ENCODE measurements at regions not wholly inside any gene's neighbourhood (a gene's known extent, or its start where the extent isn't known, plus 50 kb on each side); places are given as distances from the start of the nearest gene placed in this dataset.
A peak's percentile ranks its signal among the peaks of the same experiment; 100 is the strongest.

DNA sequence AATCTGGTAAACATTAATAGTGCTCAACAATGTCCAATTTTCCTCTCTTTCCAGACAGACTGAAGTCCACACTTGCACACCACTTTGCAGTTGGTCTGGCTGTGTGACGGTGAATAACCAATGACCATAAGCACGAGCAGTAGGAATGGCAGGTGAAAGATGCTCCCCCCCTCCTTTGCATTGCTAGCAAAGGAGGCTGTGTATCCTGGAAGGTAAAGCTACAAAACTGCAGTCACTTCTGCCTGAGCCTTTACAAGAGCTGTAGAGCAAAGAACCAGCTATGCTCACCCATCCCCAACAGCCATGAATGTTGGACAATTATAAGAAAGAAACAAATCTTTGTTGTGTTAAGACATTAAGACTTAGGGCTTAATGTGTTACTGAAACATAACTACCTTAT, 178.0 kb downstream of the IPMK start:
- no peaks in the 10 kb centered on the region for H3K27me3 Mint-ChIP-seq (ENCODE audit: insufficient read depth, unreplicated experiment)

DNA sequence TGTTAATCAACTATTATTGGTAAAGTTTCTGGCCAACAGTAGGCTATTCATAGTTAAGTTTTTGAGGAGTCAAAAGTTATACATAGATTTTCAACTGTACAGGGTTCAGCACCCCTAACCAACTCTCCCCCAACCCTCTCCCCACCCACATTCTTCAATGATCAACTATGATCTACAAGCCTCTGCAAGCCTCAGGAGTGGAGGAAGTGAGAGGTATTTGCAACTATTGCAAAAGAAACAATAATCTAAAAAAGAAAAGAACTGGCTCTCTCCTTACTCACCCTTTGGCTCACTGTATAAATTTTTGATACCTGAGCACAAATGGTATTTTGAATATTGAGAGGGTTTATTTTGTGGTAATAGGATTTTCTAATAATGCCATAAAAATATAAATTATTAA, 179.8 kb downstream of the IPMK start:
- Mint-ChIP-seq H3K9me3 (ENCODE audit: unreplicated experiment) (no peaks in the 10 kb centered on the region), H3K27ac (ENCODE audit: low read depth, unreplicated experiment) (no peak overlapping the region), H3K36me3 (ENCODE audit: insufficient read depth, unreplicated experiment) (no peaks in the 10 kb centered on the region), H3K4me1 (ENCODE audit: insufficient read depth, unreplicated experiment) (peaks cover 6% of the 10 kb centered on the region), H3K4me3 (ENCODE audit: unreplicated experiment) (no peak overlapping the region), H3K27me3 (ENCODE audit: insufficient read depth, unreplicated experiment) (no peaks in the 10 kb centered on the region)
- peak; percentile 3 for DNase-seq (ENCODE audit: unreplicated experiment)
- ChIA-PET POLR2A (no interaction called here), CTCF (no interaction called here)
- no TSS peak for BruUV-seq (replicated peaks)
- intact Hi-C loops (cut with micrococcal nuclease), result no loop called here
- TF ChIP-seq, protein P1, sequence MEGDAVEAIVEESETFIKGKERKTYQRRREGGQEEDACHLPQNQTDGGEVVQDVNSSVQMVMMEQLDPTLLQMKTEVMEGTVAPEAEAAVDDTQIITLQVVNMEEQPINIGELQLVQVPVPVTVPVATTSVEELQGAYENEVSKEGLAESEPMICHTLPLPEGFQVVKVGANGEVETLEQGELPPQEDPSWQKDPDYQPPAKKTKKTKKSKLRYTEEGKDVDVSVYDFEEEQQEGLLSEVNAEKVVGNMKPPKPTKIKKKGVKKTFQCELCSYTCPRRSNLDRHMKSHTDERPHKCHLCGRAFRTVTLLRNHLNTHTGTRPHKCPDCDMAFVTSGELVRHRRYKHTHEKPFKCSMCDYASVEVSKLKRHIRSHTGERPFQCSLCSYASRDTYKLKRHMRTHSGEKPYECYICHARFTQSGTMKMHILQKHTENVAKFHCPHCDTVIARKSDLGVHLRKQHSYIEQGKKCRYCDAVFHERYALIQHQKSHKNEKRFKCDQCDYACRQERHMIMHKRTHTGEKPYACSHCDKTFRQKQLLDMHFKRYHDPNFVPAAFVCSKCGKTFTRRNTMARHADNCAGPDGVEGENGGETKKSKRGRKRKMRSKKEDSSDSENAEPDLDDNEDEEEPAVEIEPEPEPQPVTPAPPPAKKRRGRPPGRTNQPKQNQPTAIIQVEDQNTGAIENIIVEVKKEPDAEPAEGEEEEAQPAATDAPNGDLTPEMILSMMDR (IDR thresholded peaks at IDR 0.05; ENCODE audit: unreplicated experiment), result no peak

More for the DNA sequence above, 178.0 kb downstream of the IPMK start:
- Mint-ChIP-seq H3K9me3 (ENCODE audit: unreplicated experiment) (no peaks in the 10 kb centered on the region), H3K36me3 (ENCODE audit: insufficient read depth, unreplicated experiment) (no peaks in the 10 kb centered on the region), H3K4me1 (ENCODE audit: insufficient read depth, unreplicated experiment) (peaks cover 6% of the 10 kb centered on the region), H3K27ac (ENCODE audit: low read depth, unreplicated experiment) (no peak overlapping the region), H3K4me3 (ENCODE audit: unreplicated experiment) (no peak overlapping the region)
- intact Hi-C loops (cut with micrococcal nuclease), result no loop called here
- no peak for DNase-seq (ENCODE audit: unreplicated experiment)
- CTCF ChIA-PET, result interaction anchor here (0.7 kb wide), 1 partner anchor 238 kb away, joined by 3 read pairs; no protein-coding TSS in a partner anchor
- no TSS peak for BruUV-seq (replicated peaks)
- TF ChIP-seq, protein P1 (IDR thresholded peaks at IDR 0.05; ENCODE audit: unreplicated experiment), result no peak
- POLR2A ChIA-PET, result no interaction called here

DNA sequence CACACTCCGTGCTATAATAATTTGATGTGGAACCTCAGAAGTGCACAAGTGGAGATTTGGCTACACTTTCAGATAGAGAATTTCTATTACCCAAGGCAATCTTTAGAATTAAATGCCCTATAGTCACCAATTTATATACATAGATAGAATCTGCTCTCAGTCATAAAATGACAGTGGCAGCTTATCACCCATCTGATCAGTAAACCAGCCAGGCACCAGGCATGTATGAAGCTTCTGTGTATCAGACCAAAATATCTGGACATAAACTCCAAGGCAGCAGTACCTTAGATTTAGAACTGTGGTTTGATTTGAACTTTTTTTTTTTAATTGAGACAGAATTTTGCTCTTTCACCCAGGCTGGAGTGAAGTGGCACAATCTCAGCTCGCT, 180.9 kb downstream of the IPMK start:
- no TSS peak for BruUV-seq (replicated peaks)
- DNase-seq (ENCODE audit: unreplicated experiment), result no peak
- TF ChIP-seq, protein P1 (IDR thresholded peaks at IDR 0.05; ENCODE audit: unreplicated experiment), result no peak
- intact Hi-C loops (cut with micrococcal nuclease), result no loop called here
- Mint-ChIP-seq H3K4me1 (ENCODE audit: insufficient read depth, unreplicated experiment) (peaks cover 6% of the 10 kb centered on the region), H3K27me3 (ENCODE audit: insufficient read depth, unreplicated experiment) (no peaks in the 10 kb centered on the region), H3K36me3 (ENCODE audit: insufficient read depth, unreplicated experiment) (no peaks in the 10 kb centered on the region), H3K27ac (ENCODE audit: low read depth, unreplicated experiment) (no peak overlapping the region), H3K9me3 (ENCODE audit: unreplicated experiment) (no peaks in the 10 kb centered on the region), H3K4me3 (ENCODE audit: unreplicated experiment) (no peak overlapping the region)
- ChIA-PET POLR2A (no interaction called here), CTCF (no interaction called here)

DNA sequence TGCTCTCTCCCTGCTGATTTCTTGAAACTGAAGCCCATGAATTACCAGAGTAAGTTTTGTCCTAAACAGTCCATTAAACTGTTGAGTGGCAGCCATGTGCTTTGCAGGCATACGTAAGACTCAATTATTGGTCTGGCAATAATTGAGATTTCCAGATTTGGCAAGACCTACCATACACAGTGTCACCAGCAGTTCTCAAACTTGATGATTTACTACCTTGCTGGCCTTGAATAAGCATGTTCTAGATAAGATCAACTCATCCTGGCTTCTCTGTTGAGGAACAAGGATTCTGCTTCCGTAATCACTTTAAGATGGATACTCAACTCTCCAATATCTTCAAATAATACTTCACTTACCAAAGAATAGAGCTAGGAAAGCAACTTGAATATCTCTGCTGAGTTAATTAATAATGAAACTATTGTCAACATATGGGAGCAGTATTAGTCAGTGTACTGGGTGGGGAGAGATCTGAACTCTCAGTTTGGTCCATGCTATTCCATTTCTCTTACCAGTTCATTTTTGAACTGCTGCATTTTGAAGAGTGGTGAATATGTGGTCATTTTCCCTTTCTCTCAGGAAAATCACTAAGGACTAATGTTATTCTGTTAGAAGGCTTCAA, 181.4 kb downstream of the IPMK start:
- Mint-ChIP-seq H3K27me3 (ENCODE audit: insufficient read depth, unreplicated experiment) (no peaks in the 10 kb centered on the region), H3K9me3 (ENCODE audit: unreplicated experiment) (no peaks in the 10 kb centered on the region), H3K36me3 (ENCODE audit: insufficient read depth, unreplicated experiment) (no peaks in the 10 kb centered on the region), H3K27ac (ENCODE audit: low read depth, unreplicated experiment) (no peak overlapping the region), H3K4me1 (ENCODE audit: insufficient read depth, unreplicated experiment) (peaks cover 6% of the 10 kb centered on the region), H3K4me3 (ENCODE audit: unreplicated experiment) (no peak overlapping the region)
- intact Hi-C loops (cut with micrococcal nuclease), result no loop called here
- ChIA-PET POLR2A (no interaction called here), CTCF (no interaction called here)
- TF ChIP-seq, protein P1 (IDR thresholded peaks at IDR 0.05; ENCODE audit: unreplicated experiment), result no peak
- BruUV-seq (replicated peaks), result no TSS peak
- DNase-seq (ENCODE audit: unreplicated experiment), result no peak

All from MCF 10A (cell line).